ENCODE measurements at regions not wholly inside any gene's neighbourhood (a gene's known extent, or its start where the extent isn't known, plus 50 kb on each side); places are given as distances from the start of the nearest gene placed in this dataset.
"Not testable (repeated sequence)": the region's sequence is repeated elsewhere in the genome, so short reads cannot be mapped to it uniquely, and the experiment has no call there.

DNA sequence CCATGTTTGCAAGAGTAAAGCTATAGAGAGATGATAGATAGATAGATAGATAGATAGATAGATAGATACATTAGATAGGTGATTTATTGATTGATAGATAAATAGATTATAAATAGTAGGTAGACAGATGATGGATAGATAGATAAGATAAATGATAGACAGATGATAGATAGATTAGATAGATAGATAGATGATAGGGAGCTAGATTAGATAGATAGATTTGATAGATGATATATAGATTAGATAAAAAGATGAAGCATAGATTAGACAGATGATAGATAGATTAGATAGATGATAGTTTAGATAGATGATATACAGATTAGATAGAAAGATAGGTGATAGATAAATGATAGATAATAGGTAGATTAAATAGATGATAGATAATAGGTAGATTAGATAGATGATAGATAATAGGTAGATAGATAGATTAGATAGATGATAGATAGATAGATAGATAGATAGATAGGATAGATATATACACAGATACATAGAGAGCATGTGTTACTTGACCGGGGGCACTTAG lies 243.3 kb upstream of the FOXK1 start:
- DNase-seq (ENCODE audit: low read depth) = no peak

- DNase-seq (ENCODE audit: low read depth) = no peak
Observed at GRCh38 chr7:4439444-4439843, 242.7 kb upstream of the FOXK1 start.

DNA sequence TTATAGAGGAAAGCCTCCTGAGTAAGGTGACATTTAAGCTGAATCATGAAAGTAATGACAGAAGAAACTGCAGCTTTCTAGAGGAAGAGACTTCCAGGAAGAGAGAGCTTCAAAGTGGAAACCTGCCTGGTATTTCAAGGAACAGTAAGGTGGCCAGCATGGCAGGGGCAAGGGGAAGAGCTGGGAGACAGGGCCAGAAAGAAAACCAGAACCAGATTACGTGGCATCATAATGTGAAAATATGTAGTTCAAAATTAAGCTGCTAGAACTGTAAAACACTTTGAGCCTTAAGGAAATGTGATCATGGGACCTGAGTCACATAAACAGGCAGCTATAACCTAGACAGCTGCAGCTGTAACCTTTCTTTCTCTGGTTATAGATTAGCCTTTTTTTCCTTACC lies 238.0 kb upstream of the FOXK1 start:
- DNase-seq (ENCODE audit: low read depth) = no peak

DNA sequence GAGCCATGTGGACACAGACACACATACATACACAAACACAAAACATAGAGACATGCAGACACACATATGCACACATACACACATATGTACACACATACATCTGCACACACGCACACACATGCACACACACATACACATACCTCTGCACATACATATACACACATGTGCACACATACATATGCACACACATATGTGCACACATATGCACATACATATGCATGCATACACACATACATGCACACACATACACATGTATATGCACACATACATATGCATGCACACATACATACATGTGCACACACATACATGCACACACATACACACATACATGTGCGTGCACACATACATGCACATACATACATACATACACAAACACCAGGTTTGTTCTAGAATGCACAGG lies 236.3 kb upstream of the FOXK1 start:
- DNase-seq (ENCODE audit: low read depth) = no peak

DNA sequence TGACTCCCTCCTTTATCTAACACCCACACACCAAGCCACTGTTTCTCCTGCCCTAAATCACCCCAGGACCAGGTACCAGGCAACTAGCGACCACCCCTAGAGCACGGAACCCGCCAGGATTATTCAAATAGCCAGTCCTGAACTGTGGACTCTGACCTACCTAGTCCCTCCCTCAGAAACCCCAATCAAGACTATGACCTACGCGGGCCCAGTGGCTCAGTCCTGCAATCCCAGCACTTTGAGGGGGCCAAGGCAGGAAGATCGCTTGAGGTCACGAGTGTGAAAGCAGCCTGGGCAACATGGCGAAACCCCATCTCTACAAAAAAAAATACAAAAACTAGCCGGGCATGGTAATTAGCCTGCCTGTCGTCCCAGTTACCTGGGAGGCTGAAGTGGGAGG lies 232.8 kb upstream of the FOXK1 start:
- DNase-seq (ENCODE audit: low read depth) = no peak

- DNase-seq (ENCODE audit: low read depth) = no peak
Observed at GRCh38 chr7:4450483-4450882, 231.6 kb upstream of the FOXK1 start.

- no peak for DNase-seq (ENCODE audit: low read depth)
Observed at GRCh38 chr7:4460597-4460996, 221.5 kb upstream of the FOXK1 start.

DNA sequence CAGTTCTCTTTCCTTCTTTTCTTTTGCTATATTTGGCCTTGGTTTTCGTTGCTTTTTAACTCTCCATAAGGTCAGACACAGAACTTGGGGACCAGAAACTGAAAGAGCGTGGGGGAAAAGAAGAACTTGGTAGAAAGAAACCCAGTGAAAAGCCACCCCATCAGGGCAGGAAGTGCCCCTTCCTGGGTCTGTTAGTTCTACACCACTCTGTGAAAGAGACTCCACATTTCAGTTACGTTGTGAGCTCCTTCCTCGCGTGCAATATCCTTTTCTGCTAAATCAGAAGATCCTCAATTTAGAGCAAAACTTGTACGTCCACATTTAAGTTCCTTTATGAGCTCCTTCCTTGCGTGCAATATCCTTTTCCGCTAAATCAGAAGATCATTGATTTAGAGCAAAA lies 220.6 kb upstream of the FOXK1 start:
- DNase-seq (ENCODE audit: low read depth) = no peak

DNA sequence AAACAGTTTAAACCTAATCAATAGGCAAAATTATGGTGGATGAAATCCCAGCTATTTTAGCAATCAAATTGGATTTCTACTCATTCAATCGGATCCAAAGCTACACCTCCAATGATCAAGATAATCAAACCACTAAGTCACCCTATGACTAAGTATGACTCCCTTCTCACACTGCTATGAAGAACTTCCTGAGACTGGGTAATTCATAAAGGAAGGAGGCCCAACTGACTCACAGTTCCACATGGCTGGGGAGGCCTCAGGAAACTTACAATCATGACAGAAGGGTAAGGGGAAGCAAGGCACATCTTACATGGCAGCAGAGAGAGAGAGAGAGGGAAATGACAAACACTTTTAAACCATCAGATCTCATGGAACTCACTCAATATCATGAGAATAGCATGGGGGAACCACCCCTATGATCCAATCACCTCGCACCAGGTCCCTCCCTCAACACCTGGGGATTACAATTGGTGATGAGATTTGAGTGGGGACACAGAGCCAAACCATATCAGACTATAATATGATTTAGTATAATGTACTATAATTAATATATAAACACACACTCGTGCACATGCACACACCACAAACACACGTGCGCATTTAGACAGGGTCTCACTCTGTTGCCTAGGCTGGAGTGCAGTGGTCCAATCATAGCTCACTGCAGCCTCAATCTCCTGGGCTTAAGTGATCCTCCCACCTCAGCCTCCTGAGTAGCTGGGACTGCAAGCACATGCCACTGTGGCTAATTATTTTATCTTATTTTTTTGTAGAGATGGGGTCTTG lies 213.6 kb upstream of the FOXK1 start:
- no peak for DNase-seq (ENCODE audit: low read depth)

- DNase-seq (ENCODE audit: low read depth) = no peak
Observed at GRCh38 chr7:4470246-4470645, 211.8 kb upstream of the FOXK1 start.

GRCh38 chr7:4472728-4473127 lies 209.4 kb upstream of the FOXK1 start:
- no peak for DNase-seq (ENCODE audit: low read depth)

DNA sequence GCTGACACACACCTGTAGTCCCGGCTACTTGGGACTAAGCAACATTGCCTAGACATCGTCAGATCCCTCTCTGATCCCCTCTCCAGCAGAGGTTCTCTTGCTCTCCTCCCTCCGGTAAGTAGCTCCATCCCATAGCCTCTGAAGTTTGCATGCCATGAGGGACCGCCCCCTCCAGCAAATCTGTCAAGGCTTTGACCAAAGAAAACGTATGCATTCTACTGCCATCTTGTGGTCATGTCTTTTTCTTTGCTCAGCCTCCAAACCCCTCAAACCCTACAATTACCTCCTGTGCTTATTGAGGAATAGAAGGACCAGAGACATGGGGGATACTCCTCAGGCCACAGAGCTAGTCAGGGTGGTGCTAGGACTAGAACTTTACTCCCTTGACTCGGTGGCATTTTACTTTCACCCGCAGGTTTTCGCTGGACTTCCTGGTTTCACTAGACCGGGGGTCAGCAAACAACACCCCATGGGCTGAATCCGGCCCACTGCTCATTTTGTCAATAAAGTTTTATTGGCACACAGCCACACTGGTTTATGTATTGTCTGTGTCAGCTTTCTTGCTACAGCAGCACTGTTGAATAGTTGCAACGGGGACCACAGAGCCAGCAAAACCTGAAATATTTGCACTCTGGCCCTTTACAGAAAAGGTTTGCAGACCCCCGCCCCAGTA lies 202.6 kb upstream of the FOXK1 start:
- peak; percentile 49 for DNase-seq (ENCODE audit: low read depth)

DNA sequence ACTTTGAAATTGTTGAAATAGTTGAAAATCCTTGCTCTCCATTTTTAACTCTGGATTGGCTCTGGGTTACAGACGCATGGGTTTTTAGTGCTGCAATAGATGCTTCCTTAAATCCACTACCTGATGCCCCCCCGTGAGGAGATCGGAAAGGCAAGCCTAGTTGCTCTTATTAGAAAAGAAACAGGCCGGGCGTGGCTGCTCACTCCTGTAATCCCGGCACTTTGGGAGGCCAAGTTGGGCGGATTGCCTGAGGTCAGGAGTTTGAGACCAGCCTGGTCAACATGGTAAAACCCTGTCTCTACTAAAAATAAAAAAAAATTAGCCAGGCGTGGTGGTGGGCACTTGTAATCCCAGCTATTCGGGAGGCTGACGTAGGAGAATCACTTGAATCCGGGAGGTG lies 202.0 kb upstream of the FOXK1 start:
- not testable (repeated sequence) for DNase-seq (ENCODE audit: low read depth)

- DNase-seq (ENCODE audit: low read depth) = no peak
Observed at GRCh38 chr7:4483851-4484250, 198.2 kb upstream of the FOXK1 start.

DNA sequence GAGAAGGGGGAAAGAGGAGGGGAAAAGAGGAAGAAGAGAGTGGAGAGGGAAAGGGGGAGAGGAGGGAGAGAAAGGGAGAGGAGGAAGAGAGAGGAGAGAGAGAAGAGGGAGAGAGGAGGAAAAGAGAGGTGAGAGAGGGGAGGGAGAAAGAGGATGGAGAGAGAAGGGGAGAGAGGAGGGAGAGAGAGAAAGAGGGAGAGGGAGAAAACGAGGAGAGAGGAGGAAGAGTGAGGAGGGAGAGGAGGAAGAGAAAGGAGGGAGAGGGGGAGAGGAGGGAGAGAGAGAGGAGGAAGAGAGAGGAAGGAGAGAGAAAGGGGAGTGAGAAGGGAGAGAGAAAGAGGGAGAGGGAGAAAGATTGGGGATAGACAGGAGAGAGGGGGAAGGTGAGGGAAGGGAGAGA lies 197.6 kb upstream of the FOXK1 start:
- no peak for DNase-seq (ENCODE audit: low read depth)

DNA sequence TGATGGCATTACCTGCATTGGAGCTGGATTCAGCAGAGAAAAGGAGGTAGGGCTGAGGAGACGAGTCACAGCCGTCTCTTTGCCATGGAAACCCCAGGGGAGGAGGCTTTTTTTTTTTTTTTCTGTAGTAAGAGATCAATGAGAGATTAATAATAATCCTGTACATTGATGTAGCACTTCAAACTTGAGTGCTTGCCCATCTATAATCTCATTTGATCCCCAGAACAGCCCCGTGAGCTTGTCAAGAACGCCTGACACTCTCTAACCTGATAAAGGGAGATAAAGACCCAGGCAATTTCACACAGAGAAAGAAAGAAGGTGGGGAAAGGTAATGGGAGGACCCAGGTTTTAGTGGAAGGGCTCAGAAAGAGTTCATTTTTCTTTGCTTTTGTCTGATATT lies 195.2 kb upstream of the FOXK1 start:
- no peak for DNase-seq (ENCODE audit: low read depth)

- DNase-seq (ENCODE audit: low read depth) = not testable (repeated sequence)
Observed at GRCh38 chr7:4496911-4497310, 185.2 kb upstream of the FOXK1 start.

DNA sequence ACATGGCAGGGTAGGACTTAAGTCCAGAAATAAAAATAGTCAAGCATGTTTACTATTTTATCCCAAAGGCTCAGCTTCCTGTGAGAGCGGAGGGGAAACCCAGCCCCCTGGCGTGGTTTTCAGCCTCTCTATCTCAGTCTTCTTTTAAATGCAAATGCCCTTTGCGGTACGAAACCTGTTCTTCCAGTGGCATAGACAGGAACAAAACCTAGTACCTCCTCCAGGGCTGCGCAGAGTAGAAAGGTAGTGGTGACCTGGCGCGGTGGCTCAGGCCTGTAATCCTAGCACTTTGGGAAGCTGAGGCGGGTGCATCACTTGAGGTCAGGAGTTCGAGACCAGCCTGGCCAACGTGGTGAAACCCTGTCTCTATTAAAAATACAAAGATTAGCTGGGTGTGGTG lies 181.3 kb upstream of the FOXK1 start:
- no peak for DNase-seq (ENCODE audit: low read depth)

GRCh38 chr7:4507886-4508285 lies 174.2 kb upstream of the FOXK1 start:
- not testable (repeated sequence) for DNase-seq (ENCODE audit: low read depth)

DNA sequence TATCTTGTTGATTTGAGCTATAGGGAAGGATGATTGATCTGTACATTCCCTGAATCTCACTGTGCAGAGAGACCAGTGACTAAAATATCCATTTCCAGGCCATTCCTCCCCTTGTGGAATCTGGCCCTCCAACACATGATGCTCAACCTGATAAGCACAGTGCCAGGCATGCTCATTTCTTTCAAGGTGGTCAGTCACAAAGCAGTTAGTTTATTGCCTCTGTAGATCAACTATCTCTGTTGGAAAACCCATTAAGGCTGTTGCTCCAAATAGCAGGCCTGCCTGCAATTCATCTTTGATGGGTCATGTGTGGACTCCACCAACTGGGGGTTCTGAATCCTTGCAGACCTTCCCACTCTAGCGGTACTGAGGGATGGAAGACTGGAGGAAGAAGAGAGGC lies 168.6 kb upstream of the FOXK1 start:
- DNase-seq (ENCODE audit: low read depth) = no peak

- DNase-seq (ENCODE audit: low read depth) = no peak
Observed at GRCh38 chr7:4519819-4520520, 162.1 kb upstream of the FOXK1 start.

DNA sequence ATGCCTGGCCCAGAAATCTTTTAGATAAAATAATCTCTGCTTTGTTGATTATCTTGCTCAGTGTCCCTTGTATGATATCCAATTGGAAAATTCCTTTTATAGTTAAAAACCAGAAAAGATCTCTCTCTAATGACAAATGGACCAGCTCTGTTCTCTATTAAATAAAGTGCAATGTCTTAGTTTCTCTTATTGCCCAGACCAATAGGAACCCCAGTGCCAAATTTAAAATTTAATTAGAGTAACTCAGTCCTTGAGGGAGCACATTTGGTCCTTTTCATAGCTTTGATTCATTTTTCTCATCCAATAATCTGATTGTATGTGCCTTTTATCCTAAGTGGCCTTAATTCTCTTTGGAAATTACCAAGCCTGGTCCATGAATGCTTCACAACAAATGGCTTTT lies 158.9 kb upstream of the FOXK1 start:
- no peak for DNase-seq (ENCODE audit: low read depth)

GRCh38 chr7:4523873-4524272 lies 158.2 kb upstream of the FOXK1 start:
- DNase-seq (ENCODE audit: low read depth) = no peak
